ENCODE measurements at regions not wholly inside any gene's neighbourhood (a gene's known extent, or its start where the extent isn't known, plus 50 kb on each side); places are given as distances from the start of the nearest gene placed in this dataset.

- no peak for DNase-seq
Measured at GRCh38 chr2:153819501-153819900, 52.2 kb upstream of the GALNT13 start.

Measured in SHP77 (cell line).